ENCODE measurements at regions not wholly inside any gene's neighbourhood (a gene's known extent, or its start where the extent isn't known, plus 50 kb on each side); places are given as distances from the start of the nearest gene placed in this dataset.

GRCh38 chr2:187718092-187718491 is 163.9 kb upstream of the TFPI start:
- no peak overlapping the region for H3K4me3 ChIP-seq (replicated peaks; ENCODE audit: low read depth, low read length)
- H3K27me3 ChIP-seq (replicated peaks; ENCODE audit: control insufficient read depth, insufficient read depth, low read length) = no peaks in the 10 kb centered on the region
- H3K36me3 ChIP-seq (ENCODE audit: control insufficient read depth, insufficient read depth, low read length) = no peaks in the 10 kb centered on the region
- no peak for DNase-seq (ENCODE audit: extremely low read depth, insufficient read length)
- TF ChIP-seq CTCF (IDR thresholded peaks at IDR 0.05; ENCODE audit: insufficient read depth, low read length, poor library complexity, severe bottlenecking) = no peak

GRCh38 chr2:187719510-187719909 is 165.3 kb upstream of the TFPI start:
- DNase-seq (ENCODE audit: extremely low read depth, insufficient read length) = no peak
- no peak for TF ChIP-seq CTCF (IDR thresholded peaks at IDR 0.05; ENCODE audit: insufficient read depth, low read length, poor library complexity, severe bottlenecking)
- H3K36me3 ChIP-seq (ENCODE audit: control insufficient read depth, insufficient read depth, low read length) = no peaks in the 10 kb centered on the region
- H3K4me3 ChIP-seq (replicated peaks; ENCODE audit: low read depth, low read length) = no peak overlapping the region
- no peaks in the 10 kb centered on the region for H3K27me3 ChIP-seq (replicated peaks; ENCODE audit: control insufficient read depth, insufficient read depth, low read length)

- no peak for TF ChIP-seq CTCF (IDR thresholded peaks at IDR 0.05; ENCODE audit: insufficient read depth, low read length, poor library complexity, severe bottlenecking)
- H3K36me3 ChIP-seq (ENCODE audit: control insufficient read depth, insufficient read depth, low read length) = no peaks in the 10 kb centered on the region
- H3K4me3 ChIP-seq (replicated peaks; ENCODE audit: low read depth, low read length) = no peak overlapping the region
- H3K27me3 ChIP-seq (replicated peaks; ENCODE audit: control insufficient read depth, insufficient read depth, low read length) = no peaks in the 10 kb centered on the region
- no peak for DNase-seq (ENCODE audit: extremely low read depth, insufficient read length)
These were observed 194.7 kb upstream of the TFPI start for GRCh38 chr2:187748958-187749357.

GRCh38 chr2:187749804-187750431 is 195.7 kb upstream of the TFPI start:
- TF ChIP-seq CTCF (IDR thresholded peaks at IDR 0.05; ENCODE audit: insufficient read depth, low read length, poor library complexity, severe bottlenecking) = no peak
- Histone ChIP-seq H3K27me3 (replicated peaks; ENCODE audit: control insufficient read depth, insufficient read depth, low read length) (no peaks in the 10 kb centered on the region), H3K4me3 (replicated peaks; ENCODE audit: low read depth, low read length) (no peak overlapping the region), H3K36me3 (ENCODE audit: control insufficient read depth, insufficient read depth, low read length) (no peaks in the 10 kb centered on the region)
- no peak for DNase-seq (ENCODE audit: extremely low read depth, insufficient read length)

GRCh38 chr2:187768995-187769394 is 214.8 kb upstream of the TFPI start:
- Histone ChIP-seq H3K27me3 (replicated peaks; ENCODE audit: control insufficient read depth, insufficient read depth, low read length) (no peaks in the 10 kb centered on the region), H3K36me3 (ENCODE audit: control insufficient read depth, insufficient read depth, low read length) (no peaks in the 10 kb centered on the region), H3K4me3 (replicated peaks; ENCODE audit: low read depth, low read length) (no peak overlapping the region)
- TF ChIP-seq CTCF (IDR thresholded peaks at IDR 0.05; ENCODE audit: insufficient read depth, low read length, poor library complexity, severe bottlenecking) = no peak
- DNase-seq (ENCODE audit: extremely low read depth, insufficient read length) = no peak

- H3K36me3 ChIP-seq (ENCODE audit: control insufficient read depth, insufficient read depth, low read length) = no peaks in the 10 kb centered on the region
- no peaks in the 10 kb centered on the region for H3K27me3 ChIP-seq (replicated peaks; ENCODE audit: control insufficient read depth, insufficient read depth, low read length)
- no peak for DNase-seq (ENCODE audit: extremely low read depth, insufficient read length)
- TF ChIP-seq CTCF (IDR thresholded peaks at IDR 0.05; ENCODE audit: insufficient read depth, low read length, poor library complexity, severe bottlenecking) = no peak
- no peak overlapping the region for H3K4me3 ChIP-seq (replicated peaks; ENCODE audit: low read depth, low read length)
These were observed 215.2 kb upstream of the TFPI start for GRCh38 chr2:187769437-187769836.
